Hepatocyte (in vitro differentiated cells): ENCODE measurements at regions not wholly inside any gene's neighbourhood (a gene's known extent, or its start where the extent isn't known, plus 50 kb on each side); places are given as distances from the start of the nearest gene placed in this dataset.

ENCODE experiments used
- DNase-seq: peaks from one replicate; pipeline ENCODE4 v3.0.0-alpha.2; 2016; ENCODE audit warnings: low spot score
- H2AFZ ChIP-seq: fragments of 200-600 bp; sonication (generic); 2 replicates; pipeline ENCODE4 v1.6.0; 2016; ENCODE audit warnings: antibody characterized with exemption, mild to moderate bottlenecking
- H3K27ac ChIP-seq: fragments of 200-600 bp; sonication (generic); 2 replicates; pipeline ENCODE4 v1.5.1; 2016; ENCODE audit warnings: mild to moderate bottlenecking
- H3K27me3 ChIP-seq: fragments of 200-600 bp; sonication (generic); 2 replicates; pipeline ENCODE4 v1.6.1; 2016
- H3K36me3 ChIP-seq: fragments of 200-600 bp; sonication (generic); replicated peaks from 2 replicates; pipeline ENCODE4 v1.5.1; 2016; ENCODE audit warnings: low read depth; ENCODE audit not compliant: insufficient read depth
- H3K4me1 ChIP-seq: fragments of 200-600 bp; sonication (generic); 2 replicates; pipeline ENCODE4 v1.5.1; 2016; ENCODE audit warnings: mild to moderate bottlenecking, moderate library complexity; ENCODE audit not compliant: insufficient read depth
- H3K4me2 ChIP-seq: fragments of 200-600 bp; sonication (generic); 2 replicates; pipeline ENCODE4 v1.6.0; 2016
- H3K4me3 ChIP-seq: fragments of 200-600 bp; sonication (generic); 2 replicates; pipeline ENCODE4 v1.5.1; 2016; ENCODE audit warnings: mild to moderate bottlenecking
- H3K79me2 ChIP-seq: fragments of 200-600 bp; sonication (generic); 2 replicates; pipeline ENCODE4 v1.6.0; 2017; ENCODE audit warnings: mild to moderate bottlenecking
- H3K9me2 ChIP-seq: fragments of 200-600 bp; sonication (generic); replicated peaks from 2 replicates; pipeline ENCODE4 v1.6.0; 2017; ENCODE audit warnings: mild to moderate bottlenecking; ENCODE audit not compliant: insufficient read depth
- H3K9me3 ChIP-seq: fragments of 200-600 bp; sonication (generic); 2 replicates; pipeline ENCODE4 v1.5.1; 2016; ENCODE audit warnings: low read depth, mild to moderate bottlenecking
- H4K20me1 ChIP-seq: fragments of 200-600 bp; sonication (generic); 2 replicates; pipeline ENCODE4 v1.6.0; 2016; ENCODE audit warnings: mild to moderate bottlenecking; ENCODE audit not compliant: insufficient read depth, poor library complexity, severe bottlenecking
- CTCF ChIP-seq: fragments of 200-600 bp; sonication (generic); IDR thresholded peaks from 2 replicates; pipeline ENCODE4 v1.5.1; 2016; ENCODE audit warnings: antibody characterized with exemption, mild to moderate bottlenecking; ENCODE audit not compliant: poor library complexity
- EZH2 ChIP-seq: fragments of 200-600 bp; sonication (generic); IDR thresholded peaks from 2 replicates; pipeline ENCODE4 v1.6.1; 2016; ENCODE audit warnings: antibody characterized with exemption, mild to moderate bottlenecking, borderline replicate concordance
- EZH2phosphoT487 ChIP-seq: fragments of 200-600 bp; sonication (generic); IDR thresholded peaks from one replicate; pipeline ENCODE4 v1.6.1; 2018; ENCODE audit warnings: antibody characterized with exemption, mild to moderate bottlenecking, low read depth, moderate library complexity; ENCODE audit not compliant: unreplicated experiment, severe bottlenecking
- WGBS: methylation state at CpG from one replicate; pipeline ENCODE4 v1.1.6; 2016; ENCODE audit warnings: low lambda C conversion rate; ENCODE audit errors: missing lambda C conversion rate; 5-methylcytosine and 5-hydroxymethylcytosine counted together

- no peaks in the 10 kb centered on the region for H3K36me3 ChIP-seq
- no peak for DNase-seq
- no peaks in the 10 kb centered on the region for H3K79me2 ChIP-seq
- H3K4me2 ChIP-seq: no peak overlapping the region
- H3K9me3 ChIP-seq: no peaks in the 10 kb centered on the region
- no peaks in the 10 kb centered on the region for H3K9me2 ChIP-seq
- H3K27me3 ChIP-seq: no peaks in the 10 kb centered on the region
- no peaks in the 10 kb centered on the region for H4K20me1 ChIP-seq
- TF ChIP-seq EZH2phosphoT487 (no peak), CTCF (no peak), EZH2 (no peak)
- no peak overlapping the region for H3K4me3 ChIP-seq
- no peak overlapping the region for H2AFZ ChIP-seq
- no peak overlapping the region for H3K27ac ChIP-seq
- H3K4me1 ChIP-seq: no peaks in the 10 kb centered on the region
These were observed 110.5 kb downstream of the ANKRD60 start for GRCh38 chr20:58117944-58118343.

- WGBS: 84% methylated on average over 2 of the region's 2 CpGs
- TF ChIP-seq EZH2 (no peak), CTCF (no peak), EZH2phosphoT487 (no peak)
- no peak overlapping the region for H3K4me3 ChIP-seq
- H3K36me3 ChIP-seq: no peaks in the 10 kb centered on the region
- no peaks in the 10 kb centered on the region for H3K27me3 ChIP-seq
- no peak for DNase-seq
- no peaks in the 10 kb centered on the region for H3K9me3 ChIP-seq
- no peaks in the 10 kb centered on the region for H3K4me1 ChIP-seq
- no peaks in the 10 kb centered on the region for H4K20me1 ChIP-seq
- no peaks in the 10 kb centered on the region for H3K79me2 ChIP-seq
- H2AFZ ChIP-seq: no peak overlapping the region
- no peak overlapping the region for H3K27ac ChIP-seq
- no peak overlapping the region for H3K4me2 ChIP-seq
- H3K9me2 ChIP-seq: no peaks in the 10 kb centered on the region
These were observed 111.9 kb downstream of the ANKRD60 start for GRCh38 chr20:58116505-58116904.

- no peak overlapping the region for H3K4me3 ChIP-seq
- 88% methylated on average over 10 of the region's 10 CpGs for WGBS
- no peaks in the 10 kb centered on the region for H4K20me1 ChIP-seq
- H3K79me2 ChIP-seq: no peaks in the 10 kb centered on the region
- H3K36me3 ChIP-seq: no peaks in the 10 kb centered on the region
- H3K27me3 ChIP-seq: no peaks in the 10 kb centered on the region
- no peak for DNase-seq
- no peaks in the 10 kb centered on the region for H3K9me3 ChIP-seq
- H3K4me2 ChIP-seq: no peak overlapping the region
- H2AFZ ChIP-seq: no peak overlapping the region
- no peaks in the 10 kb centered on the region for H3K9me2 ChIP-seq
- H3K4me1 ChIP-seq: no peaks in the 10 kb centered on the region
- no peak overlapping the region for H3K27ac ChIP-seq
- no peak for TF ChIP-seq EZH2phosphoT487
These were observed 114.7 kb downstream of the ANKRD60 start for GRCh38 chr20:58113716-58114115.

- no peaks in the 10 kb centered on the region for H3K27me3 ChIP-seq
- 75% methylated on average over 7 of the region's 7 CpGs for WGBS
- no peak overlapping the region for H3K4me2 ChIP-seq
- no peak for DNase-seq
- H3K36me3 ChIP-seq: no peaks in the 10 kb centered on the region
- H3K79me2 ChIP-seq: no peaks in the 10 kb centered on the region
- no peaks in the 10 kb centered on the region for H3K9me3 ChIP-seq
- H2AFZ ChIP-seq: no peak overlapping the region
- H3K4me3 ChIP-seq: no peak overlapping the region
- H4K20me1 ChIP-seq: no peaks in the 10 kb centered on the region
- no peaks in the 10 kb centered on the region for H3K4me1 ChIP-seq
- H3K9me2 ChIP-seq: no peaks in the 10 kb centered on the region
- TF ChIP-seq CTCF (no peak), EZH2 (no peak), EZH2phosphoT487 (no peak)
- H3K27ac ChIP-seq: no peak overlapping the region
These were observed 116.3 kb downstream of the ANKRD60 start for GRCh38 chr20:58112017-58112781.
